SU-DHL-6 (cell line): ENCODE measurements at regions not wholly inside any gene's neighbourhood (a gene's known extent, or its start where the extent isn't known, plus 50 kb on each side); places are given as distances from the start of the nearest gene placed in this dataset.

Experiments
- H2AFZ ChIP-seq: fragments of 200-600 bp; sonication (generic); 2 replicates; pipeline ENCODE4 v1.6.1; 2014; ENCODE audit warnings: low read depth, mild to moderate bottlenecking, moderate library complexity, mixed read lengths, antibody characterized with exemption, low read length; ENCODE audit not compliant: severe bottlenecking
- H3F3A ChIP-seq: fragments of 200-600 bp; shearing (Covaris generic); 2 replicates; pipeline ENCODE4 v1.6.0; 2016; ENCODE audit warnings: antibody characterized with exemption, mild to moderate bottlenecking; ENCODE audit not compliant: insufficient read depth
- H3K27ac ChIP-seq: fragments of 200-600 bp; sonication (generic); 2 replicates; pipeline ENCODE4 v1.5.1; 2016; ENCODE audit warnings: low read depth, mild to moderate bottlenecking, low read length, moderate library complexity, mixed read lengths
- H3K27me3 ChIP-seq: fragments of 200-600 bp; sonication (generic), shearing (Covaris generic); 2 replicates; pipeline ENCODE4 v1.6.0; 2014; ENCODE audit warnings: mild to moderate bottlenecking, low read length
- H3K36me3 ChIP-seq: fragments of 200-600 bp; sonication (generic); 2 replicates; pipeline ENCODE4 v1.6.1; 2014; ENCODE audit warnings: mild to moderate bottlenecking, low read length, mixed read lengths
- H3K4me2 ChIP-seq: fragments of 300-600, 200-600 bp; shearing (Covaris generic), sonication (generic); 2 replicates; pipeline ENCODE4 v1.6.0; 2014; ENCODE audit warnings: low read length, low read depth, mild to moderate bottlenecking; ENCODE audit not compliant: poor library complexity, severe bottlenecking
- H3K4me3 ChIP-seq: fragments of 200-600 bp; sonication (generic); 2 replicates; pipeline ENCODE4 v1.5.1; 2014; ENCODE audit warnings: antibody characterized with exemption, low read length, mild to moderate bottlenecking, mixed read lengths; ENCODE audit not compliant: insufficient read depth, poor library complexity, severe bottlenecking
- H3K79me2 ChIP-seq: fragments of 200-600 bp; sonication (generic); 2 replicates; pipeline ENCODE4 v1.6.1; 2014; ENCODE audit warnings: mild to moderate bottlenecking, low read length, moderate library complexity; ENCODE audit not compliant: insufficient read depth
- H3K9ac ChIP-seq: fragments of 200-600 bp; sonication (generic); 2 replicates; pipeline ENCODE4 v1.7.0; 2014; ENCODE audit warnings: mild to moderate bottlenecking, low read length
- H3K9me2 ChIP-seq: fragments of 200-600 bp; sonication (generic); replicated peaks from 2 replicates; pipeline ENCODE4 v1.6.1; 2014; ENCODE audit warnings: low read length; ENCODE audit not compliant: insufficient read depth
- H3K9me3 ChIP-seq: fragments of 200-600 bp; sonication (generic); 2 replicates; pipeline ENCODE4 v1.6.1; 2014; ENCODE audit warnings: low read length, mixed read lengths; ENCODE audit not compliant: insufficient read depth
- H4K20me1 ChIP-seq: fragments of 200-600 bp; sonication (generic); 2 replicates; pipeline ENCODE4 v1.6.1; 2014; ENCODE audit warnings: low read depth, mild to moderate bottlenecking, antibody characterized with exemption, low read length, moderate library complexity, mixed read lengths
- CTCF ChIP-seq: fragments of 200-600 bp; sonication (generic); IDR thresholded peaks from one replicate; pipeline ENCODE4 v1.5.1; 2017; ENCODE audit warnings: antibody characterized with exemption, mild to moderate bottlenecking, low read length, moderate library complexity; ENCODE audit not compliant: insufficient read depth, poor library complexity, severe bottlenecking
- EZH2phosphoT487 ChIP-seq: fragments of 200-600 bp; sonication (generic), shearing (Covaris generic); conservative IDR thresholded peaks from 2 replicates; pipeline ENCODE4 v1.6.1; 2018; ENCODE audit warnings: mild to moderate bottlenecking, antibody characterized with exemption, low read length, moderate library complexity, mixed read lengths

- no peaks in the 10 kb centered on the region for H3F3A ChIP-seq
- H3K27ac ChIP-seq = no peak overlapping the region
- no peaks in the 10 kb centered on the region for H3K9me3 ChIP-seq
- no peak overlapping the region for H3K9ac ChIP-seq
- no peak overlapping the region for H3K4me2 ChIP-seq
- no peak for TF ChIP-seq CTCF
- TF ChIP-seq EZH2phosphoT487 = no peak
- no peaks in the 10 kb centered on the region for H3K9me2 ChIP-seq
- H4K20me1 ChIP-seq = no peaks in the 10 kb centered on the region
- H3K27me3 ChIP-seq = no peaks in the 10 kb centered on the region
- H3K36me3 ChIP-seq = no peaks in the 10 kb centered on the region
- H3K79me2 ChIP-seq = no peaks in the 10 kb centered on the region
- no peak overlapping the region for H2AFZ ChIP-seq
- H3K4me3 ChIP-seq = no peak overlapping the region
Measured at GRCh38 chr4:62640296-62640695, 1440.2 kb downstream of the ADGRL3 start.

- no peak overlapping the region for H3K9ac ChIP-seq
- H3K27ac ChIP-seq = no peak overlapping the region
- no peaks in the 10 kb centered on the region for H3K79me2 ChIP-seq
- H3K9me3 ChIP-seq = no peaks in the 10 kb centered on the region
- no peak overlapping the region for H3K4me3 ChIP-seq
- no peaks in the 10 kb centered on the region for H3K9me2 ChIP-seq
- TF ChIP-seq CTCF (no peak), EZH2phosphoT487 (no peak)
- no peaks in the 10 kb centered on the region for H3K36me3 ChIP-seq
- no peaks in the 10 kb centered on the region for H4K20me1 ChIP-seq
- H3F3A ChIP-seq = no peaks in the 10 kb centered on the region
- no peak overlapping the region for H3K4me2 ChIP-seq
- no peak overlapping the region for H2AFZ ChIP-seq
- H3K27me3 ChIP-seq = no peaks in the 10 kb centered on the region
Measured at GRCh38 chr4:62627671-62628070, 1427.5 kb downstream of the ADGRL3 start.

GRCh38 chr4:62627141-62627540 lies 1427.0 kb downstream of the ADGRL3 start:
- Histone ChIP-seq H2AFZ (no peak overlapping the region), H3K9me2 (no peaks in the 10 kb centered on the region), H3K9me3 (no peaks in the 10 kb centered on the region), H3K79me2 (no peaks in the 10 kb centered on the region), H3K4me3 (no peak overlapping the region), H3K9ac (no peak overlapping the region), H3F3A (no peaks in the 10 kb centered on the region), H3K4me2 (no peak overlapping the region), H4K20me1 (no peaks in the 10 kb centered on the region), H3K27me3 (no peaks in the 10 kb centered on the region), H3K36me3 (no peaks in the 10 kb centered on the region), H3K27ac (no peak overlapping the region)
- no peak for TF ChIP-seq CTCF
- TF ChIP-seq EZH2phosphoT487 = no peak
